ENCODE measurements at regions not wholly inside any gene's neighbourhood (a gene's known extent, or its start where the extent isn't known, plus 50 kb on each side); places are given as distances from the start of the nearest gene placed in this dataset.

DNA sequence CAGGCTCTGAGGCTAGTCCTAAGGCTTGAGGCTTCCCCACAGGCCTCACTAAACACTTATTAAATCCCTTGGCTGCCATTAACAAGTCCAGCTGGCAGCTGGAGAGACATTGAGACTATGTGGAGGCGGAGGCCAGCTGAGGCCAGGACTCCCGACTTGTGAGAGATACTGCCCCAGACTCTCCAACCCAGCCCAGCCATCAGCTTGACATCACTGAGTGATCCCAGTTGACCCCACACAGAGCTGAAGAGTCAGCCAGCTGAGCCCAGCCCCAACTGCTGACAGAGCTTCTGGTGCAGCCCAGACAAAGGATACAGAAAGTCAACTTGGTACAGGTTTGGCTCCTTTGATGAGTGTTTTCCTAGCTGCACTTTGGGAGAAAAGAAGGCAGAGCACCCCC lies 343.1 kb downstream of the C16orf95 start:
- H3K4me1 Mint-ChIP-seq (ENCODE audit: low read depth), result peaks cover 18% of the 10 kb centered on the region
- peak; percentile 58 for DNase-seq (ENCODE audit: low spot score)
- H3K9me3 Mint-ChIP-seq (ENCODE audit: low read depth), result peaks cover 9% of the 10 kb centered on the region
- TF ChIP-seq, protein P1, sequence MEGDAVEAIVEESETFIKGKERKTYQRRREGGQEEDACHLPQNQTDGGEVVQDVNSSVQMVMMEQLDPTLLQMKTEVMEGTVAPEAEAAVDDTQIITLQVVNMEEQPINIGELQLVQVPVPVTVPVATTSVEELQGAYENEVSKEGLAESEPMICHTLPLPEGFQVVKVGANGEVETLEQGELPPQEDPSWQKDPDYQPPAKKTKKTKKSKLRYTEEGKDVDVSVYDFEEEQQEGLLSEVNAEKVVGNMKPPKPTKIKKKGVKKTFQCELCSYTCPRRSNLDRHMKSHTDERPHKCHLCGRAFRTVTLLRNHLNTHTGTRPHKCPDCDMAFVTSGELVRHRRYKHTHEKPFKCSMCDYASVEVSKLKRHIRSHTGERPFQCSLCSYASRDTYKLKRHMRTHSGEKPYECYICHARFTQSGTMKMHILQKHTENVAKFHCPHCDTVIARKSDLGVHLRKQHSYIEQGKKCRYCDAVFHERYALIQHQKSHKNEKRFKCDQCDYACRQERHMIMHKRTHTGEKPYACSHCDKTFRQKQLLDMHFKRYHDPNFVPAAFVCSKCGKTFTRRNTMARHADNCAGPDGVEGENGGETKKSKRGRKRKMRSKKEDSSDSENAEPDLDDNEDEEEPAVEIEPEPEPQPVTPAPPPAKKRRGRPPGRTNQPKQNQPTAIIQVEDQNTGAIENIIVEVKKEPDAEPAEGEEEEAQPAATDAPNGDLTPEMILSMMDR (IDR thresholded peaks at IDR 0.05), result no peak
- no peak overlapping the region for H3K27ac Mint-ChIP-seq (ENCODE audit: unreplicated experiment)
- H3K36me3 Mint-ChIP-seq (ENCODE audit: low read depth), result peaks cover 1% of the 10 kb centered on the region
- H3K4me3 Mint-ChIP-seq (ENCODE audit: unreplicated experiment), result no peak overlapping the region
- no peaks in the 10 kb centered on the region for H3K27me3 Mint-ChIP-seq (ENCODE audit: low read depth)

DNA sequence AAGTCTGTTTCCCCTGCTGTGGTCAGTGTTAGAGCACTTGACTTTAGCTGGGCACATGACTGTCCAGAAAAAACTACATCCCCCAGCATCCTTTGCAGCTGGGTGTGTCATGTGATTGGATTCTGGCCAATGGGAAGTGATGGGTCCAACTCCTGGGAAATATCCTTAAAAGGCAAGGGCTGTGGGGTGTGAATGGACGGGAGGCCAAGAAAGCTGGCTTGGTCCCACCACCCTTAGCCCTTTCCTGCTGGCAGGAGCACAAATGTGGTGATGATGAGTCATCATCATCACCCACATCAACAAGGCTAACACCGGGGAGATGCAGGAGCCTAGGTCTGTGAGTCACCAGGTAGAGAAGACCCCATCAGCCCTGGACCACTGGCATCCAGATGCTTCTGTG lies 341.7 kb downstream of the C16orf95 start:
- Mint-ChIP-seq H3K27me3 (ENCODE audit: low read depth) (peaks cover 4% of the 10 kb centered on the region), H3K36me3 (ENCODE audit: low read depth) (no peaks in the 10 kb centered on the region), H3K9me3 (ENCODE audit: low read depth) (peaks cover 5% of the 10 kb centered on the region), H3K4me3 (ENCODE audit: unreplicated experiment) (no peak overlapping the region), H3K4me1 (ENCODE audit: low read depth) (peaks cover 18% of the 10 kb centered on the region), H3K27ac (ENCODE audit: unreplicated experiment) (peak overlapping the region; percentile 79)
- DNase-seq (ENCODE audit: low spot score), result peak; percentile 33
- TF ChIP-seq, protein P1 (IDR thresholded peaks at IDR 0.05), result no peak

DNA sequence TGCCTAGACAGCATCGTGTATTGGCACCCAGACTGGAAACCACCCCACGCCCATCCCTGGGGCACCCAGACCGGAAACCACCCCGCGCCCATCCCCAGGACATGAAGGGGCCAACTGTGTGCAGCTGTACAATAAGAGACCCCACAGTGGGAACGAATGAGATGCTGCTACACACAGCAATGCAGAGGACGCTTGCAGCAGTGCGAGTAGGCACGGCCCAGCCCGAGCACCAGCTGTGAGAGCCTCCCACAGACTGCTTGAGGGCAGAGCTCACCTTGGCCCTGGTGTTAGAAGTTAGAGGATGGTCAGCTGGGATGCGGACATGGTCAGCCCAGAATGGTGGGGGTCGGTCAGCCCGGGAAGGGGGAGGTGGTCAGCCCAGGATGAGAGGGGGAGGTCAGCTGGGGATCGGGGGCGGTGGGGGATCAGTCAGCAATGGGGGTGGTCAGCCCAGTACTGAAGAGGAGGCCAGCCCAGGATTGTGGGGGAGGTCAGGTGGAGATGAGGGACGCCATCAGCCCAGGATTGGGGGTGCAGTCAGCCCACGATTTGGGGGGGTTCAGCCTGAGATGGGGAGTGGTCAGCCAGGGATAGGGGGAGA lies 340.0 kb downstream of the C16orf95 start:
- H3K27me3 Mint-ChIP-seq (ENCODE audit: low read depth), result peaks cover 4% of the 10 kb centered on the region
- H3K4me1 Mint-ChIP-seq (ENCODE audit: low read depth), result peaks cover 18% of the 10 kb centered on the region

DNA sequence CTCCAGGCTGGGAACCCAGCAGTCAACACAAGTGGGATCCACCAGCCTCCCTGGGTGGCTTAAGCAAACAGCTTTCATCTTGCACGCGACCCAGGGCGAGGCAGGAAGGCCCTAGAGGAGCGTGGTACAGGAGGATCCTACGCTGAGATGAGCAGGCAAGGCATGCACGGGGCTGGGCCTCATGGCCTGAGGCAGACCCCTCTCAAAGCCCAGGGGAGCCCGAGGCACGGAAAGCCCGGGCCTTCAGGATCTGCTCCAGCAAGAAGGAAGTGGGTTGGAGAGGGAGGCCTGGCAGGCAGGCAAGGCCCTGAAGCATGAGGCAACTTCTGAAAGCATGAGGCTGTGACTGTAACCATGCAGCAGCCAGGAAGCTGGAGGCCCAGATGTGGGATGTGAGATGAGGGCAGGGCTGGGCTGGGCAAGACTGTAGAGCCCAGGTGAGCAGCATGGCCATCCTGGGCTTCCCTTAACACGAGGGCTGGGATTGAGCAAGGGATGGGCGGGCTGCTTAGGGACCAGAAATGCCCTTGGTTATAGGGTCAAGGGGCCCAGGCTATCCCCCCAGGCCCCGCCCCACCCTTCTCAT lies 338.7 kb downstream of the C16orf95 start:
- Mint-ChIP-seq H3K4me3 (ENCODE audit: unreplicated experiment) (no peak overlapping the region), H3K36me3 (ENCODE audit: low read depth) (no peaks in the 10 kb centered on the region), H3K27me3 (ENCODE audit: low read depth) (peaks cover 4% of the 10 kb centered on the region), H3K27ac (ENCODE audit: unreplicated experiment) (no peak overlapping the region), H3K4me1 (ENCODE audit: low read depth) (peaks cover 18% of the 10 kb centered on the region), H3K9me3 (ENCODE audit: low read depth) (peaks cover 5% of the 10 kb centered on the region)
- TF ChIP-seq, protein P1 (IDR thresholded peaks at IDR 0.05), result no peak
- peak; percentile 73 for DNase-seq (ENCODE audit: low spot score)

More for the DNA sequence above, 340.0 kb downstream of the C16orf95 start:
- no peak overlapping the region for H3K27ac Mint-ChIP-seq (ENCODE audit: unreplicated experiment)
- peak; percentile 56 for DNase-seq (ENCODE audit: low spot score)
- H3K9me3 Mint-ChIP-seq (ENCODE audit: low read depth), result peaks cover 5% of the 10 kb centered on the region
- TF ChIP-seq, protein P1 (IDR thresholded peaks at IDR 0.05), result no peak
- H3K36me3 Mint-ChIP-seq (ENCODE audit: low read depth), result no peaks in the 10 kb centered on the region
- no peak overlapping the region for H3K4me3 Mint-ChIP-seq (ENCODE audit: unreplicated experiment)

DNA sequence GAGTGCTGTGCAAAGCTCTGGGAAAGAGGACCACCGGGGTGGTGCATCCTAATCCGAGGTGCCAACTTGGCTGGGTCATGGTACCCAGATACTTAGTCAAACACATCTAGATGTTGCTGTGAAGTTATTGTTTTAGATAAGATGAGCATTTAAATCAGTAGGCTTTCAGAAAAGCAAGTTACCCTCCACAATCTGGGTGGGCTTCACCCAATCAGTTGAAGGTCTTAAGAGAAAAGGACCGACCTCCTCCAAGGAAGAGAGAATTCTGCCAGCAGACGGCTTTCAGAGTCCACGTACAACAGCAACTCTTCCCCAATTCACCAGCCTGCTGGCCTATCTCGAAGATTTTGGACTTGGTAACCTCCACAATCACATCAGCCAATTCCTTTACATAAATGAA lies 338.1 kb downstream of the C16orf95 start:
- peaks cover 4% of the 10 kb centered on the region for H3K27me3 Mint-ChIP-seq (ENCODE audit: low read depth)
- no peak for DNase-seq (ENCODE audit: low spot score)
- no peak overlapping the region for H3K27ac Mint-ChIP-seq (ENCODE audit: unreplicated experiment)
- no peak overlapping the region for H3K4me3 Mint-ChIP-seq (ENCODE audit: unreplicated experiment)
- H3K4me1 Mint-ChIP-seq (ENCODE audit: low read depth), result peaks cover 18% of the 10 kb centered on the region
- H3K9me3 Mint-ChIP-seq (ENCODE audit: low read depth), result peaks cover 5% of the 10 kb centered on the region
- no peaks in the 10 kb centered on the region for H3K36me3 Mint-ChIP-seq (ENCODE audit: low read depth)
- TF ChIP-seq, protein P1 (IDR thresholded peaks at IDR 0.05), result no peak
